Upper lobe of right lung (tissue), 1 donor: ENCODE measurements at regions not wholly inside any gene's neighbourhood (a gene's known extent, or its start where the extent isn't known, plus 50 kb on each side); places are given as distances from the start of the nearest gene placed in this dataset.

Experiments
- ATAC-seq: fragments of 200-7000 bp; cut with Tn5 transposase; one replicate; pipeline ENCODE4 v1.9.1; 2020; ENCODE audit warnings: mild to moderate bottlenecking, moderate library complexity
- DNase-seq: peaks from one replicate; pipeline ENCODE4 v3.0.0-alpha.2; 2020
- H3K27ac ChIP-seq: fragments of 200-600 bp; one replicate; pipeline ENCODE4 v1.8.0; 2022
- H3K27me3 ChIP-seq: fragments of 200-600 bp; one replicate; pipeline ENCODE4 v1.8.0; 2022; ENCODE audit warnings: mild to moderate bottlenecking
- H3K36me3 ChIP-seq: fragments of 200-600 bp; one replicate; pipeline ENCODE4 v1.8.0; 2022
- H3K4me1 ChIP-seq: fragments of 200-600 bp; one replicate; pipeline ENCODE4 v1.8.0; 2022
- H3K4me3 ChIP-seq: fragments of 200-600 bp; one replicate; pipeline ENCODE4 v1.8.0; 2022; ENCODE audit warnings: mild to moderate bottlenecking
- H3K9me3 ChIP-seq: fragments of 200-600 bp; one replicate; pipeline ENCODE4 v1.8.0; 2022
- CTCF ChIP-seq: fragments of 200-600 bp; IDR thresholded peaks from one replicate; pipeline ENCODE4 v1.8.0; 2022; ENCODE audit warnings: antibody characterized with exemption
- intact Hi-C: fragments of 100-400 bp; cut with DNase I; formaldehyde crosslinking; loops from one replicate; pipeline ENCODE4 v1.11.0; 2022
- donor health status: DM: no; HTN: yes; CAD: no; lungs with severe emphysema.

GRCh38 chr4:151991001-151991883, 230.4 kb upstream of the GATB start:
- DNase-seq: no peak
- Histone ChIP-seq H3K27ac (no peak overlapping the region), H3K4me1 (no peaks in the 10 kb centered on the region), H3K36me3 (no peaks in the 10 kb centered on the region), H3K27me3 (no peaks in the 10 kb centered on the region), H3K4me3 (no peak overlapping the region), H3K9me3 (no peaks in the 10 kb centered on the region)
- intact Hi-C loops: no loop called here
- no peak for TF ChIP-seq CTCF
- ATAC-seq: no peak

- no peak for DNase-seq
- intact Hi-C loops: no loop called here
- H3K27me3 ChIP-seq: no peaks in the 10 kb centered on the region
- no peak for ATAC-seq
- no peaks in the 10 kb centered on the region for H3K36me3 ChIP-seq
- no peaks in the 10 kb centered on the region for H3K9me3 ChIP-seq
- H3K4me3 ChIP-seq: no peak overlapping the region
- TF ChIP-seq CTCF: no peak
- no peak overlapping the region for H3K27ac ChIP-seq
- no peaks in the 10 kb centered on the region for H3K4me1 ChIP-seq
Observed at GRCh38 chr4:151990201-151990600, 229.4 kb upstream of the GATB start.

- Histone ChIP-seq H3K36me3 (no peaks in the 10 kb centered on the region), H3K9me3 (no peaks in the 10 kb centered on the region), H3K4me1 (no peaks in the 10 kb centered on the region), H3K4me3 (no peak overlapping the region), H3K27ac (no peak overlapping the region), H3K27me3 (no peaks in the 10 kb centered on the region)
- intact Hi-C loops: no loop called here
- DNase-seq (no peak), ATAC-seq (no peak)
- TF ChIP-seq CTCF: no peak
Observed at GRCh38 chr4:151988591-151988990, 227.8 kb upstream of the GATB start.

- no peak for ATAC-seq
- Histone ChIP-seq H3K36me3 (no peaks in the 10 kb centered on the region), H3K27ac (no peak overlapping the region), H3K4me3 (no peak overlapping the region), H3K27me3 (no peaks in the 10 kb centered on the region), H3K9me3 (no peaks in the 10 kb centered on the region), H3K4me1 (no peaks in the 10 kb centered on the region)
- TF ChIP-seq CTCF: no peak
- DNase-seq: no peak
- intact Hi-C loops: no loop called here
Observed at GRCh38 chr4:151987606-151988005, 226.8 kb upstream of the GATB start.

GRCh38 chr4:151983854-151984253, 223.0 kb upstream of the GATB start:
- H3K27me3 ChIP-seq: no peaks in the 10 kb centered on the region
- no peaks in the 10 kb centered on the region for H3K4me1 ChIP-seq
- intact Hi-C loops: no loop called here
- DNase-seq (no peak), ATAC-seq (no peak)
- no peak overlapping the region for H3K4me3 ChIP-seq
- no peak overlapping the region for H3K27ac ChIP-seq
- TF ChIP-seq CTCF: no peak
- H3K36me3 ChIP-seq: no peaks in the 10 kb centered on the region
- H3K9me3 ChIP-seq: no peaks in the 10 kb centered on the region
